ENCODE measurements at regions not wholly inside any gene's neighbourhood (a gene's known extent, or its start where the extent isn't known, plus 50 kb on each side); places are given as distances from the start of the nearest gene placed in this dataset.
A peak's percentile ranks its signal among the peaks of the same experiment; 100 is the strongest.

GRCh38 chr1:69258842-69259241, 308.9 kb upstream of the LRRC7 start:
- DNase-seq = no peak

GRCh38 chr1:69263921-69264391, 303.8 kb upstream of the LRRC7 start:
- DNase-seq = peak; percentile 6

GRCh38 chr1:69269491-69269890, 298.2 kb upstream of the LRRC7 start:
- DNase-seq = no peak

GRCh38 chr1:69271587-69272125, 296.1 kb upstream of the LRRC7 start:
- no peak for DNase-seq

- DNase-seq = no peak
Measured at GRCh38 chr1:69272684-69273083, 295.0 kb upstream of the LRRC7 start.

GRCh38 chr1:69278923-69279322, 288.8 kb upstream of the LRRC7 start:
- no peak for DNase-seq

- DNase-seq = no peak
Measured at GRCh38 chr1:69283516-69283915, 284.2 kb upstream of the LRRC7 start.

GRCh38 chr1:69284508-69284907, 283.2 kb upstream of the LRRC7 start:
- no peak for DNase-seq

GRCh38 chr1:69288416-69288815, 279.3 kb upstream of the LRRC7 start:
- DNase-seq = no peak

GRCh38 chr1:69290291-69290690, 277.4 kb upstream of the LRRC7 start:
- DNase-seq = peak; percentile 43

GRCh38 chr1:69291541-69291940, 276.2 kb upstream of the LRRC7 start:
- no peak for DNase-seq

- no peak for DNase-seq
Measured at GRCh38 chr1:69292833-69293232, 274.9 kb upstream of the LRRC7 start.

- no peak for DNase-seq
Measured at GRCh38 chr1:69294171-69294570, 273.6 kb upstream of the LRRC7 start.

- DNase-seq = no peak
Measured at GRCh38 chr1:69295265-69295664, 272.5 kb upstream of the LRRC7 start.

- DNase-seq = no peak
Measured at GRCh38 chr1:69305621-69306020, 262.1 kb upstream of the LRRC7 start.

- no peak for DNase-seq
Measured at GRCh38 chr1:69312055-69312732, 255.5 kb upstream of the LRRC7 start.

GRCh38 chr1:69313118-69313517, 254.6 kb upstream of the LRRC7 start:
- DNase-seq = no peak

GRCh38 chr1:69315416-69315815, 252.3 kb upstream of the LRRC7 start:
- DNase-seq = no peak

GRCh38 chr1:69315823-69316222, 251.9 kb upstream of the LRRC7 start:
- DNase-seq = no peak

- no peak for DNase-seq
Measured at GRCh38 chr1:69319287-69319686, 248.4 kb upstream of the LRRC7 start.

- DNase-seq = no peak
Measured at GRCh38 chr1:69320757-69321211, 246.9 kb upstream of the LRRC7 start.

- no peak for DNase-seq
Measured at GRCh38 chr1:69321311-69321710, 246.4 kb upstream of the LRRC7 start.

- peak; percentile 18 for DNase-seq
Measured at GRCh38 chr1:69328186-69328585, 239.5 kb upstream of the LRRC7 start.

- DNase-seq = no peak
Measured at GRCh38 chr1:69363236-69363635, 204.5 kb upstream of the LRRC7 start.

GRCh38 chr1:69373520-69373919, 194.2 kb upstream of the LRRC7 start:
- DNase-seq = no peak
